Neural crest cell (in vitro differentiated cells): ENCODE measurements at regions not wholly inside any gene's neighbourhood (a gene's known extent, or its start where the extent isn't known, plus 50 kb on each side); places are given as distances from the start of the nearest gene placed in this dataset.

Experiments used
- DNase-seq: peaks from one replicate; pipeline ENCODE4 v3.0.0; 2021; ENCODE audit warnings: low read depth, mixed read lengths, low spot score
- H3K27ac Mint-ChIP-seq: one replicate; pipeline ENCODE4 v1.8.0; 2021; ENCODE audit warnings: mild to moderate bottlenecking, mixed read lengths; ENCODE audit not compliant: unreplicated experiment
- H3K27me3 Mint-ChIP-seq: 2 replicates; pipeline ENCODE4 v1.8.0; 2021; ENCODE audit warnings: low read depth, mild to moderate bottlenecking, mixed read lengths
- H3K36me3 Mint-ChIP-seq: 2 replicates; pipeline ENCODE4 v1.8.0; 2021; ENCODE audit warnings: low read depth, mild to moderate bottlenecking, mixed read lengths
- H3K4me1 Mint-ChIP-seq: 2 replicates; pipeline ENCODE4 v1.8.0; 2021; ENCODE audit warnings: mixed read lengths
- H3K4me3 Mint-ChIP-seq: one replicate; pipeline ENCODE4 v1.8.0; 2021; ENCODE audit warnings: mild to moderate bottlenecking, mixed read lengths
- H3K9me3 Mint-ChIP-seq: 2 replicates; pipeline ENCODE4 v1.8.0; 2021; ENCODE audit warnings: mixed read lengths
- TF ChIP-seq, protein P1 (sequence below): fragments of 200-600 bp; sonication (generic); conservative IDR thresholded peaks from 2 replicates; pipeline ENCODE4 v1.5.0; 2021; ENCODE audit warnings: antibody characterized with exemption, mild to moderate bottlenecking

DNA sequence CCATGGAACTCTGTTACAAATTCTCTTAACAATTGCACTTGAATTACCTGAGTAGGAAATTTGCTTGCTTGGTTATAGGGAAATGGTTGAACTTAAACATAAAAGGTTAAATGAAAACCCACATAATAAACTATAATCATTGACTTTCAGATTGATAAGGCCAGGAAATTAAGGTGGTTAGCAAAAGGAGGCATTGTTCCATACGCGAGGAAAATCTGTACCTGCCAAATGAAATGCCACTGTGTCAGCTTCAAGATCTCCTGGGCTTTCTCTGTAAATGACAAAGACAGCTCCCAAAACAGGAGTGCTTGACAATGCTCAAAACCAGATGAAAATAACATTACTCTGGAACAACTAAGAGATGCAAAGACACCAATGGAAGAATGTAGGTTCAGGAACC, 125.5 kb upstream of the KLF3 start:
- Mint-ChIP-seq H3K36me3 (no peaks in the 10 kb centered on the region), H3K9me3 (no peaks in the 10 kb centered on the region), H3K27ac (no peak overlapping the region), H3K4me1 (peaks cover 5% of the 10 kb centered on the region), H3K4me3 (no peak overlapping the region), H3K27me3 (no peaks in the 10 kb centered on the region)
- TF ChIP-seq, protein P1, sequence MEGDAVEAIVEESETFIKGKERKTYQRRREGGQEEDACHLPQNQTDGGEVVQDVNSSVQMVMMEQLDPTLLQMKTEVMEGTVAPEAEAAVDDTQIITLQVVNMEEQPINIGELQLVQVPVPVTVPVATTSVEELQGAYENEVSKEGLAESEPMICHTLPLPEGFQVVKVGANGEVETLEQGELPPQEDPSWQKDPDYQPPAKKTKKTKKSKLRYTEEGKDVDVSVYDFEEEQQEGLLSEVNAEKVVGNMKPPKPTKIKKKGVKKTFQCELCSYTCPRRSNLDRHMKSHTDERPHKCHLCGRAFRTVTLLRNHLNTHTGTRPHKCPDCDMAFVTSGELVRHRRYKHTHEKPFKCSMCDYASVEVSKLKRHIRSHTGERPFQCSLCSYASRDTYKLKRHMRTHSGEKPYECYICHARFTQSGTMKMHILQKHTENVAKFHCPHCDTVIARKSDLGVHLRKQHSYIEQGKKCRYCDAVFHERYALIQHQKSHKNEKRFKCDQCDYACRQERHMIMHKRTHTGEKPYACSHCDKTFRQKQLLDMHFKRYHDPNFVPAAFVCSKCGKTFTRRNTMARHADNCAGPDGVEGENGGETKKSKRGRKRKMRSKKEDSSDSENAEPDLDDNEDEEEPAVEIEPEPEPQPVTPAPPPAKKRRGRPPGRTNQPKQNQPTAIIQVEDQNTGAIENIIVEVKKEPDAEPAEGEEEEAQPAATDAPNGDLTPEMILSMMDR, result no peak
- no peak for DNase-seq

DNA sequence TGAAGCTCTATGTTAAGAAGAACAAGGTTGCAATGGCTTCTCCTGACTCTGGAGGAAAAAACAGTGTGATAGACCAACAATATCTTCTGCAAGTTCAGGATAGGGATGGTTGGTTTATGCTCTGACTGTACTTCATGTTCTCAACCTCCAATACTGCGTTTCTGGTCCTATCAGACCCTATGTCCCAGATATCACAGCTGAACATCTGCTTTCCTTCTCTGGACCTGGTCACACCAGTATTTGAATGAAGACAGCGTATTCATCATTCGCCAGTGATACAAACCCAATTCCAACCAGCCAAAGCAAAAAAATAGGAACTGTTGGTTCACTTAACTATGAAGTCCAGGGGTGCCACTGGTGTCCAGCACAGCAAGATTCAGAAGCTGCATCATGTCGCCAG, 124.5 kb upstream of the KLF3 start:
- no peak overlapping the region for H3K4me3 Mint-ChIP-seq
- H3K9me3 Mint-ChIP-seq, result no peaks in the 10 kb centered on the region
- H3K27ac Mint-ChIP-seq, result no peak overlapping the region
- H3K4me1 Mint-ChIP-seq, result peaks cover 5% of the 10 kb centered on the region
- DNase-seq, result no peak
- H3K27me3 Mint-ChIP-seq, result no peaks in the 10 kb centered on the region
- TF ChIP-seq, protein P1, result no peak
- no peaks in the 10 kb centered on the region for H3K36me3 Mint-ChIP-seq

GRCh38 chr4:38547052-38547451, 116.9 kb upstream of the KLF3 start:
- peaks cover 4% of the 10 kb centered on the region for H3K36me3 Mint-ChIP-seq
- H3K27me3 Mint-ChIP-seq, result no peaks in the 10 kb centered on the region
- H3K4me3 Mint-ChIP-seq, result no peak overlapping the region

GRCh38 chr4:38548256-38548655, 115.7 kb upstream of the KLF3 start:
- no peaks in the 10 kb centered on the region for H3K4me1 Mint-ChIP-seq
- H3K4me3 Mint-ChIP-seq, result no peak overlapping the region
- no peak overlapping the region for H3K27ac Mint-ChIP-seq
- TF ChIP-seq, protein P1, result no peak
- H3K9me3 Mint-ChIP-seq, result no peaks in the 10 kb centered on the region
- no peak for DNase-seq
- peaks cover 4% of the 10 kb centered on the region for H3K36me3 Mint-ChIP-seq
- H3K27me3 Mint-ChIP-seq, result no peaks in the 10 kb centered on the region

More at GRCh38 chr4:38547052-38547451, 116.9 kb upstream of the KLF3 start:
- no peaks in the 10 kb centered on the region for H3K9me3 Mint-ChIP-seq
- no peak overlapping the region for H3K27ac Mint-ChIP-seq
- TF ChIP-seq, protein P1, result no peak
- no peak for DNase-seq
- H3K4me1 Mint-ChIP-seq, result no peaks in the 10 kb centered on the region

- Mint-ChIP-seq H3K4me3 (no peak overlapping the region), H3K9me3 (peaks cover 18% of the 10 kb centered on the region), H3K27me3 (no peaks in the 10 kb centered on the region), H3K27ac (no peak overlapping the region), H3K4me1 (peaks cover 17% of the 10 kb centered on the region), H3K36me3 (peaks cover 10% of the 10 kb centered on the region)
- TF ChIP-seq, protein P1, result no peak
- DNase-seq, result no peak
Observed at GRCh38 chr4:38559374-38559773, 104.6 kb upstream of the KLF3 start.

DNA sequence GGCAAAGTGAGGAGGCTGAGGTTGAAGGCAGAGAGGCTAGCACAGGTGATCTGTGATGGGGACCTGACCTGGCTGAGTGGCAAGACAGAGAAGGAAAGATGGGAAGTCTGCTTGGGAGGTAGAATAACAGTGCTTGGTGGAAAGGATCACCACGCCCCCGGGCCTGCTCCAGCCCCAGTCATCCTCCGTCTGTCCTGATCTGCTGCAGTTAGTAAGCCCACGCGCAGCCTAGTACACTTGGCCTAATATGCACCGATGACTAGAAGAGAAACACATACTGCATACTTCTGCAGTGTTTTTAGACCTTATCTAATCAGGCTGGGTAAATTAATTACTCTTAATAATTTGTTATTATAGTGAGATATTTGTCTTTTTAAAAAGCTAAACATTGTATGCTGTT, 103.7 kb upstream of the KLF3 start:
- Mint-ChIP-seq H3K27ac (peak overlapping the region; percentile 57), H3K36me3 (peaks cover 7% of the 10 kb centered on the region), H3K9me3 (peaks cover 10% of the 10 kb centered on the region), H3K4me1 (peaks cover 17% of the 10 kb centered on the region), H3K27me3 (no peaks in the 10 kb centered on the region), H3K4me3 (no peak overlapping the region)
- DNase-seq, result no peak
- TF ChIP-seq, protein P1, result no peak
